Prostate gland (tissue), 2 donors: ENCODE measurements at regions not wholly inside any gene's neighbourhood (a gene's known extent, or its start where the extent isn't known, plus 50 kb on each side); places are given as distances from the start of the nearest gene placed in this dataset.

ENCODE experiments used
- POLR2A ChIP-seq: fragments of 450-650 bp; IDR thresholded peaks from one replicate; pipeline ENCODE4 v1.6.1; 2016; ENCODE audit warnings: antibody characterized with exemption, mild to moderate bottlenecking
- POLR2AphosphoS5 ChIP-seq: sonication (generic); formaldehyde crosslinking; IDR thresholded peaks from one replicate; pipeline ENCODE4 v1.6.1; 2017; ENCODE audit warnings: antibody characterized with exemption
- TF ChIP-seq, protein P1 (sequence below), 4 experiments: fragments of 200-600 bp in 2 of 4; fragments of 450-650 bp in 2 of 4; sonication (generic) in 2 of 4; IDR thresholded peaks; 1 replicate in 3 of 4; 2 replicates in 1 of 4; pipeline ENCODE4 v1.5.1; 2016 to 2019; ENCODE audit warnings: antibody characterized with exemption in 4 of 4, mild to moderate bottlenecking in 2 of 4, moderate library complexity in 2 of 4

DNA sequence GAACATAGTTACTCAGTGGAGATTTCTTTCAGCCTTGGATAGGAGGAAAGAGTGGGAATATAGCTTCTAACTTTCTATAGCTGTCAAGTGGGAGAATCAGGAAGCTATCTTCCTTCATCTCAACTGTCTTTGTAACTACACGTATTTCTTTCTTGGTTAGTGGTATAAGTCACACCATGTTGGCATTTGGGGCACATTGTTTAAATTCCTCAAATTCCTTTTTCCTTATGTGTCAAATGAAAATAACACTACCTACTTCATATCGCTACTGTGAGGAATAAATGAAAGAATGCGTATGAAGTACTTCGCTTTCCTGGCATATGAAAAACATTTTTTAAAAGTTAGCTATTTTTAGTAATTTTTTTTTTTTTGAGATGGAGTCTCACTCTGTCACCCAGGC, 1082.5 kb upstream of the WWC1 start:
- TF ChIP-seq, protein P1, sequence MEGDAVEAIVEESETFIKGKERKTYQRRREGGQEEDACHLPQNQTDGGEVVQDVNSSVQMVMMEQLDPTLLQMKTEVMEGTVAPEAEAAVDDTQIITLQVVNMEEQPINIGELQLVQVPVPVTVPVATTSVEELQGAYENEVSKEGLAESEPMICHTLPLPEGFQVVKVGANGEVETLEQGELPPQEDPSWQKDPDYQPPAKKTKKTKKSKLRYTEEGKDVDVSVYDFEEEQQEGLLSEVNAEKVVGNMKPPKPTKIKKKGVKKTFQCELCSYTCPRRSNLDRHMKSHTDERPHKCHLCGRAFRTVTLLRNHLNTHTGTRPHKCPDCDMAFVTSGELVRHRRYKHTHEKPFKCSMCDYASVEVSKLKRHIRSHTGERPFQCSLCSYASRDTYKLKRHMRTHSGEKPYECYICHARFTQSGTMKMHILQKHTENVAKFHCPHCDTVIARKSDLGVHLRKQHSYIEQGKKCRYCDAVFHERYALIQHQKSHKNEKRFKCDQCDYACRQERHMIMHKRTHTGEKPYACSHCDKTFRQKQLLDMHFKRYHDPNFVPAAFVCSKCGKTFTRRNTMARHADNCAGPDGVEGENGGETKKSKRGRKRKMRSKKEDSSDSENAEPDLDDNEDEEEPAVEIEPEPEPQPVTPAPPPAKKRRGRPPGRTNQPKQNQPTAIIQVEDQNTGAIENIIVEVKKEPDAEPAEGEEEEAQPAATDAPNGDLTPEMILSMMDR (IDR thresholded peaks at IDR 0.05): no peak
- TF ChIP-seq POLR2A (no peak), POLR2AphosphoS5 (no peak)
